ENCODE measurements at regions not wholly inside any gene's neighbourhood (a gene's known extent, or its start where the extent isn't known, plus 50 kb on each side); places are given as distances from the start of the nearest gene placed in this dataset.
"Not testable (repeated sequence)": the region's sequence is repeated elsewhere in the genome, so short reads cannot be mapped to it uniquely, and the experiment has no call there.

- no peak for DNase-seq (ENCODE audit: insufficient read length)
- no peak for TF ChIP-seq POLR2AphosphoS5 (IDR thresholded peaks at IDR 0.05; ENCODE audit: low read depth, low read length)
- TF ChIP-seq POLR2A (IDR thresholded peaks at IDR 0.05; ENCODE audit: low read depth, low read length): no peak
- FAIRE-seq: no peak
These were observed 100.0 kb upstream of the DLG1 start for GRCh38 chr3:197398286-197398878.

DNA sequence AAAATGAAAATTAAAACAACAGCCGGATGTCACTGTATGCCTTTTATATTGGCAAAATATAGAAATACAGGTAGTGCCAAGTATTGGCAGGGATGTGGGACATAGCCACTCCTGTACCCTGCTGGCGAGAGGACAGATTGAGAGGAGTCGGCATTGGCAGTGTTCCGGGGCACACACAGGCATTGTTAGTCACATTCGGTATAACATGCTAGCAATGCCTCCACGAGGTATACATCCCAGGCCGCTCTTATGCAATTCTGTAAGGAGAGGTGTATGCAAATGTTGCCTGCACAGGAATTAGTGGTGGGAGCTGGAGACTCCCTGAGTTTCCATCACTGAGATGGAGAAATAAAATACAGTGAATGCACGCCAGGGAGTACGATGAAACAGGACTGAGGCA lies 99.4 kb upstream of the DLG1 start:
- DNase-seq (ENCODE audit: insufficient read length): no peak
- no peak for FAIRE-seq
- TF ChIP-seq POLR2AphosphoS5 (IDR thresholded peaks at IDR 0.05; ENCODE audit: low read depth, low read length): no peak
- TF ChIP-seq TAF1 (IDR thresholded peaks at IDR 0.05; ENCODE audit: borderline replicate concordance, low read depth, low read length): no peak
- TF ChIP-seq POLR2A (IDR thresholded peaks at IDR 0.05; ENCODE audit: low read depth, low read length): no peak

DNA sequence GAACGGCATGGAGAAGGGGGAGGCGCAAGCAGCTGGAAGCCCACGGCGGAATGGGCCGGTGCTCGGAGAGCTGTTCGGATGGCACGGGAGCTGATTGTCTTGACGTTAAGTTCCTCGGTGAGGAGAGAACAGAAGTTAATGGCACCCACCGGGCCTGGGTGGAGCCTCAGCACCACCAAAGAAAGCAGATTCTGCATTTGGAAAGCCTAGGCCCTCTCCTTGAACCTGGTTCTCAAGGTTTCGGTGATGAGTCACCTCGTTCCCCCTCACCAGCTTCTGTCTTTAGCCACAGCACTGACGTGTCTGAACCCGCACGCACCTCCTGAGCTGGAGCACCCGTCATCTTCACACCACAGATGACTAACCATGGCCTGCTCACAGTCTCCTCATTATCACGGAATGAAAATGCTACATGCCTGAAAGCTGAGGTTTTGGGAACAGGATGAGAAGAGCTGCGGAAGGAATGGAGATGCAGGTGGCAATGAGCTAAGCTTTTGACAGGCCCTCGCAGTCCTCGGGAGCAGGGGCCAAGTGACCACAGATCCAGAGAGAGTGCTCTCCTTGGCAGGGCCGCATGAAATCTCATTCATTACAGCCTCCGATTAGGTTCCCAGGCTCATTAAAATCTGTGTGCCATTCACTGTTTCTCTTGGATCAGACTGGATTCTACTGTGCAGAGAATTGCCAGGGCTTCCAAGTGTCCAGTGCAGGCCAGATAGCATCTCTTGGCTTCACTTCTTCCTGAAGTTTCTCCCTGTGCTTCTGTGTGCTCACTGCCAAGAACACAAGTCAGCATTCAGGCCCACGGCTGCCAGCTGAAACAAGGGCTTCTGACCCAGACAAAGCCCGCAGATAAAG lies 96.3 kb upstream of the DLG1 start:
- TF ChIP-seq POLR2AphosphoS5 (IDR thresholded peaks at IDR 0.05; ENCODE audit: low read depth, low read length): peak; percentile 70
- TF ChIP-seq POLR2A (IDR thresholded peaks at IDR 0.05; ENCODE audit: low read depth, low read length): peak; percentile 73; the same call in 1 of the 2 replicates
- TF ChIP-seq TAF1 (IDR thresholded peaks at IDR 0.05; ENCODE audit: borderline replicate concordance, low read depth, low read length): peak; percentile 26; the same call in 1 of the 2 replicates
- FAIRE-seq (peak; percentile 82), DNase-seq (ENCODE audit: insufficient read length) (peak; percentile 53)

DNA sequence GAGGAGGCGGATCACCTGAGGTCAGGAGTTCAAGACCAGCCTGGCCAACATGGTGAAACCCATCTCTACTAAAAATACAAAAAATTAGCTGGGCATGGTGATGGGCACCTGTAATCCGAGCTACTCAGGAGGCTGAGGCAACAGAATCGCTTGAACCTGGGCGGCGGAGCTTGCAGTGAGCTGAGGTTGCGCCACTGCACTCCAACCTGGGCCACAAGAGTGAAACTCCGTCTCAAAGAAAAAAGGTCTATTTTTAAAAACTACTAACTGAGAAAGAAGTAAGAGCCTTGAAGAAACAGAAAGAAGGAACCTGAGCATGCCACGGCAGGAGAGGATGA lies 95.7 kb upstream of the DLG1 start:
- not testable (repeated sequence) for DNase-seq (ENCODE audit: insufficient read length); FAIRE-seq

DNA sequence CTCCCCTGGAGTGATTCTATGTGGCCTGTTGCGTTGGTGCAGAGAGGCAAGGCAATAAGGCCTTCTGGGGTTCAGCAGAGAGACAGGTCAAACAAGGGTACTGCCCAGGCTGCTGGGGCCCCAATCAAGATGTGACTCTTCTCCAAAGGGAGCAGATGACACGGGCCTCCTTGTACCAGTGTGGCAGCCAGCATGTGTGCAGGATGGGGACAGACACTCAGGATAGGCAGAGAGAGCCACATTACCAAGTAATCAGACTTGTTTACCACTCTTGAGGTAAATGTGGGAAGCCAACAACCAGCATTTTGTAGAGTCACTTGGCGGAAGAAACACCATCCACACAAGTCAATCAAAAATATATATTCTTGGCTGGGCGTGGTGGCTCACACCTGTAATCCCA lies 95.3 kb upstream of the DLG1 start:
- no peak for TF ChIP-seq TAF1 (IDR thresholded peaks at IDR 0.05; ENCODE audit: borderline replicate concordance, low read depth, low read length)
- FAIRE-seq (no peak), DNase-seq (ENCODE audit: insufficient read length) (no peak)

DNA sequence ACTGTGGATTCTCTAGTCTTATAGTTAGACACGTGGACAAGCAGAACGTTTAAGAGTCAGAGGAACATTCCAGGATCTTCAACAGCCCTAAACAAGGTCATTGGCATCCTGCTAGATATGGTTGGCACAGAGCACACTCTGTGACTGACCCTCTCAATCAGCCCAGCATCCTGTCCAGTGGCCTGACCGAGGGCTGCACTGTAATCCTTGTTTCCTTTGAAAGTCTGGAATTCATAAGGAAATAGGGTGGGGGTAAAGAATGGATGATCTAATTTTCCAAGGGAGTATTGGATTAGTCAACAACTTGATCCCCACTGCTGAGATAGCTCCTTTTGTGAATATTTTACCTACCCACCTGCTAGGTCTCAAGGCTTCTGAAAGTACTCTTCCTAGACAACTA lies 94.5 kb upstream of the DLG1 start:
- no peak for FAIRE-seq
- no peak for TF ChIP-seq TAF1 (IDR thresholded peaks at IDR 0.05; ENCODE audit: borderline replicate concordance, low read depth, low read length)
- DNase-seq (ENCODE audit: insufficient read length): no peak

DNA sequence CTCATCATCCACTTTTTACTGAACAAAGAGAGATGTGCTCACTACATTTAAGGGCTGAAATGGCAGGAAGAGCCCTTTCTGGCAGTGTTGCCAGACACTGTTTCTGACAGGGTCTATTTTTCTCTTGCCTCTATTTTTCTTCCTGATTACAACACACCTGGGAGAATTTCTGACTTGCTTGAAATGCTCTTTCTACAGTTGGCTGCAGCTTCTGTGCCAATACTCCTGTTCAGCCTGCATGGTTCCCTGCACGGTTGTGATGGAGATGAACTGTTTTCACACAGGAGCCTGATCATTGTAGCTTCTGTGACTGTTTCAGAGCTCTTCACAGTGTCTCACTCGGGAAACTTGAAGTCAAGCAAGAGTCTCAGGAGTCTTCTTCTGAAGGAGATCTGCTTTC lies 83.0 kb upstream of the DLG1 start:
- TF ChIP-seq POLR2A (IDR thresholded peaks at IDR 0.05; ENCODE audit: low read depth, low read length) (no peak), TAF1 (IDR thresholded peaks at IDR 0.05; ENCODE audit: borderline replicate concordance, low read depth, low read length) (no peak), POLR2AphosphoS5 (IDR thresholded peaks at IDR 0.05; ENCODE audit: low read depth, low read length) (no peak)
- no peak for FAIRE-seq

GRCh38 chr3:197380786-197381185 lies 82.4 kb upstream of the DLG1 start:
- DNase-seq (ENCODE audit: insufficient read length) (no peak), FAIRE-seq (no peak)
- no peak for TF ChIP-seq POLR2AphosphoS5 (IDR thresholded peaks at IDR 0.05; ENCODE audit: low read depth, low read length)

More for the DNA sequence above, 83.0 kb upstream of the DLG1 start:
- no peak for DNase-seq (ENCODE audit: insufficient read length)

GRCh38 chr3:197378985-197379718 lies 80.7 kb upstream of the DLG1 start:
- no peak for TF ChIP-seq POLR2AphosphoS5 (IDR thresholded peaks at IDR 0.05; ENCODE audit: low read depth, low read length)
- no peak for TF ChIP-seq POLR2A (IDR thresholded peaks at IDR 0.05; ENCODE audit: low read depth, low read length)
- no peak for TF ChIP-seq TAF1 (IDR thresholded peaks at IDR 0.05; ENCODE audit: borderline replicate concordance, low read depth, low read length)
- FAIRE-seq (no peak), DNase-seq (ENCODE audit: insufficient read length) (no peak)

DNA sequence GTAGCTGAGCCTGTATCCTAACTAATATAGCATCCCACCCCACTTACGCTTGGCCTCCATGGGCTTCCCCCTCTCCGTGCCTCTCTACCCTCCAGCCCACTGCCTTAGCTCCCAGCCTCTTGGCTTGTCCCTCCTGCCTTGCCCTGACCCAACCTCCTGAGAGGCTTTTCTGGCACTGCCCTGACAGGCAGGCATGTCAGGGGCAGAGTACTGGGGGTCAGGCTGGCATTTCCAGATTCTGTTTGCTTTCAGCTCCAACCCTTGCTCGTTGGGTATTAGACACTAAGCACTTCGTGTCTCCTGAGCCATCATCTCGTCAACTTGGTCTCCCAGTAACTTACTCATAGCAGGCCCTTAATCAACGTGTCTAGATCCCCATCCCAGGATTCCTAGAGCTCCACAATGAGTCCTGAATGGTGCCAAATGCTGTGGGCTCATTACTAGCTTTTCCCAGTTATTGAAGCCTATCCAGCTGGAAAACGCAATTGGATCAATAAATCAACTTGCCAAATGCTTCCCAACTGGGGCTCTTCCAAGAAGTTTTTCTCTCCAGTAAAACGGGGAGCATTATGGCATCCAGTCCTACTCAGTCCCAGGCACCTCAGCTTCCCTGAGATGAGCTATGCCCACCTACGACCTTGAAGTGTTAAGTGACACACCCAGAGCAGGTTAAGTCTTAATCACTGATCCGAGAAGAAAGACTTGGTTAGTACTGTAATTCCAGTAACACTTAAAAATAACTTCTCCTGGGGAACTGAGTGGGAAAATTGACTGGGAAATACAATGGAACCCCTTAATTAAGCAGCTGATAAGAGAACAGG lies 78.5 kb upstream of the DLG1 start:
- TF ChIP-seq POLR2AphosphoS5 (IDR thresholded peaks at IDR 0.05; ENCODE audit: low read depth, low read length) (no peak), POLR2A (IDR thresholded peaks at IDR 0.05; ENCODE audit: low read depth, low read length) (no peak), TAF1 (IDR thresholded peaks at IDR 0.05; ENCODE audit: borderline replicate concordance, low read depth, low read length) (no peak)
- no peak for FAIRE-seq

DNA sequence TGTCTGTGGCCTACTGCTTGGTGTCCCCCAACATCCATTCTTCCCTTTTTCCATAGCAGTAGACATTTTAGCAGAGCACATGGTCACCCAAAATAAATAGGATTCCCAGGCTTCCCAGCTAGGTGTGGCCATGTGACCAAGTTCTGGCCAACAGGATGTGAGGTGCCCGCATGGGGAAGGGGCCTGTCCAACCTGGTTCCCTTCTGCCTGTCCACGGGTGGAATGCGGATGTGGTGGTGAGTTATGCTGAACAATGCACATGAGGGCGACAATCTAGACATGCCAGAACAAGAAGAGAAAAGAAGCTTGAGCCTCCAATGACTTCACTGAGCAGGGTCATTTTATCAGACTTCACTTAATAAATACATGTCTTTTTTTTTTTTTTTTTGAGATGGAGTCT lies 77.6 kb upstream of the DLG1 start:
- TF ChIP-seq TAF1 (IDR thresholded peaks at IDR 0.05; ENCODE audit: borderline replicate concordance, low read depth, low read length) (no peak), POLR2A (IDR thresholded peaks at IDR 0.05; ENCODE audit: low read depth, low read length) (no peak), POLR2AphosphoS5 (IDR thresholded peaks at IDR 0.05; ENCODE audit: low read depth, low read length) (no peak)
- FAIRE-seq (no peak), DNase-seq (ENCODE audit: insufficient read length) (no peak)

More for the DNA sequence above, 78.5 kb upstream of the DLG1 start:
- DNase-seq (ENCODE audit: insufficient read length): no peak
